ENCODE measurements at regions not wholly inside any gene's neighbourhood (a gene's known extent, or its start where the extent isn't known, plus 50 kb on each side); places are given as distances from the start of the nearest gene placed in this dataset.
"Not testable (repeated sequence)": the region's sequence is repeated elsewhere in the genome, so short reads cannot be mapped to it uniquely, and the experiment has no call there.

DNA sequence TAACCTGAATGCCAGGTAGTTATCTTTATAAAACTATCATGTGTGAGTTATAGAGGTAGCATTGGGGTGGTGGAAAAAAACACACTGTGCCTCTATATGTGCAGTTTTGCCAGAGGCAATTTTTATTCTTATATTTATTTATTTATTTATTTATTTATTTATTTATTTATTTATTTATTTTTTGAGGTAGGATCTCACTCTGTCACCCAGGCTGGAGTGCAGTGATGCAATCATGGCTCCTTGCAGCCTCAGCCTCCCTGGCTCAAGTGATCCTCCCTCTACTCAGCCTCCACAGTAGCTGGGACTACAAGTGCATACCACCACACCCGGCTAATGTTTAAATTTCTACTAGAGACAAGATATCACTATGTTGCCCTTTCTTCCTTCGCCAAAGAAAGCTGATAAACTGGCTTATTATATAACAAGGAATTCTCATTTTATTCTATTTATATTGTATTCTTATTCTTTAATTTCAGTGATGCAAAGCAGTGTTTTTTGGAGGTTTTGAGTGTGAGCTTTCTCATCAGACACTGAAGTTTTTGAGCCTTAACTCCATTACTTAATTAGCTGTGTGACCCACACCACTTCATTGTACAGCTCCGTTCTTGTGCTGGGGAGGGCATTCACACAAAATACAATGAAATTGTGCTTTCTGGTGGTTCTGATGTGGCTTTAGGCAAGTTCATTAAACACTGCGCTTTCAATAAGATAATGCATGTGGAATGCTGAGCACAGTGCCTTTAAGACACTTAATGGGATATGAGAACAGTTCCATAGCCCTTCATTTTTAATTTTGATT lies 102.9 kb upstream of the TPTE start:
- H3K4me1 ChIP-seq (ENCODE audit: control insufficient read depth, insufficient read depth, low read length); H3K27ac ChIP-seq (ENCODE audit: extremely low read depth, low read depth, low read length); H3K9me3 ChIP-seq (ENCODE audit: control insufficient read depth, insufficient read depth, low read depth, low read length); POLR2A ChIA-PET; H3K4me3 ChIP-seq (ENCODE audit: low read depth, low read length); H3K36me3 ChIP-seq (ENCODE audit: control insufficient read depth in 2 of 2, insufficient read depth in 1 of 2, low read length in 2 of 2); CTCF ChIA-PET: not testable (repeated sequence)
- TF ChIP-seq ZBTB8A (tag by site-specific recombination; IDR thresholded peaks at IDR 0.05) (peak; percentile 54; the same call in 1 of the 2 replicates), ZNF654 (tag by site-specific recombination; IDR thresholded peaks at IDR 0.05; ENCODE audit: low read depth) (peak; percentile 25), ZNF629 (tag by site-specific recombination; IDR thresholded peaks at IDR 0.05) (peak; percentile 36; the same call in 1 of the 2 replicates), ZNF426 (tag by site-specific recombination; IDR thresholded peaks at IDR 0.05) (peak; percentile 52), ZNF354C (tag by site-specific recombination; IDR thresholded peaks at IDR 0.05; ENCODE audit: borderline replicate concordance, low read depth) (peak; percentile 27; the same call in 1 of the 2 replicates), ZNF560 (tag by site-specific recombination; IDR thresholded peaks at IDR 0.05; ENCODE audit: borderline replicate concordance) (0 out of 2 replicates have a peak, but pooled peaks have one; percentile 40), ZNF140 (tag by site-specific recombination; IDR thresholded peaks at IDR 0.05) (peak; percentile 60; the same call in 1 of the 2 replicates), ZNF394 (tag by site-specific recombination; IDR thresholded peaks at IDR 0.05; ENCODE audit: borderline replicate concordance) (peak; percentile 79; the same call in 1 of the 2 replicates), ZBTB21 (tag by site-specific recombination; IDR thresholded peaks at IDR 0.05) (peak; percentile 47), ZNF623 (tag by site-specific recombination; IDR thresholded peaks at IDR 0.05) (peak; percentile 60), ZNF202 (tag by site-specific recombination; IDR thresholded peaks at IDR 0.05; ENCODE audit: borderline replicate concordance) (peak; percentile 43; the same call in 1 of the 2 replicates), ZNF433 (tag by site-specific recombination; IDR thresholded peaks at IDR 0.05; ENCODE audit: low read depth) (peak; percentile 69; the same call in 1 of the 2 replicates), ZNF555 (tag by site-specific recombination; conservative IDR thresholded peaks at IDR 0.05) (peak; percentile 42), ZNF266 (tag by site-specific recombination; IDR thresholded peaks at IDR 0.05; ENCODE audit: low read depth) (peak; percentile 28; the same call in 1 of the 2 replicates), ZNF664 (tag by site-specific recombination; IDR thresholded peaks at IDR 0.05) (peak; percentile 23; the same call in 1 of the 2 replicates)
- TF ChIP-seq, protein P1, sequence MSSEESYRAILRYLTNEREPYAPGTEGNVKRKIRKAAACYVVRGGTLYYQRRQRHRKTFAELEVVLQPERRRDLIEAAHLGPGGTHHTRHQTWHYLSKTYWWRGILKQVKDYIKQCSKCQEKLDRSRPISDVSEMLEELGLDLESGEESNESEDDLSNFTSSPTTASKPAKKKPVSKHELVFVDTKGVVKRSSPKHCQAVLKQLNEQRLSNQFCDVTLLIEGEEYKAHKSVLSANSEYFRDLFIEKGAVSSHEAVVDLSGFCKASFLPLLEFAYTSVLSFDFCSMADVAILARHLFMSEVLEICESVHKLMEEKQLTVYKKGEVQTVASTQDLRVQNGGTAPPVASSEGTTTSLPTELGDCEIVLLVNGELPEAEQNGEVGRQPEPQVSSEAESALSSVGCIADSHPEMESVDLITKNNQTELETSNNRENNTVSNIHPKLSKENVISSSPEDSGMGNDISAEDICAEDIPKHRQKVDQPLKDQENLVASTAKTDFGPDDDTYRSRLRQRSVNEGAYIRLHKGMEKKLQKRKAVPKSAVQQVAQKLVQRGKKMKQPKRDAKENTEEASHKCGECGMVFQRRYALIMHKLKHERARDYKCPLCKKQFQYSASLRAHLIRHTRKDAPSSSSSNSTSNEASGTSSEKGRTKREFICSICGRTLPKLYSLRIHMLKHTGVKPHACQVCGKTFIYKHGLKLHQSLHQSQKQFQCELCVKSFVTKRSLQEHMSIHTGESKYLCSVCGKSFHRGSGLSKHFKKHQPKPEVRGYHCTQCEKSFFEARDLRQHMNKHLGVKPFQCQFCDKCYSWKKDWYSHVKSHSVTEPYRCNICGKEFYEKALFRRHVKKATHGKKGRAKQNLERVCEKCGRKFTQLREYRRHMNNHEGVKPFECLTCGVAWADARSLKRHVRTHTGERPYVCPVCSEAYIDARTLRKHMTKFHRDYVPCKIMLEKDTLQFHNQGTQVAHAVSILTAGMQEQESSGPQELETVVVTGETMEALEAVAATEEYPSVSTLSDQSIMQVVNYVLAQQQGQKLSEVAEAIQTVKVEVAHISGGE (tag by site-specific recombination; conservative IDR thresholded peaks at IDR 0.05; ENCODE audit: low read depth): peak; percentile 42; the same call in 1 of the 2 replicates
- TF ChIP-seq, protein P2, sequence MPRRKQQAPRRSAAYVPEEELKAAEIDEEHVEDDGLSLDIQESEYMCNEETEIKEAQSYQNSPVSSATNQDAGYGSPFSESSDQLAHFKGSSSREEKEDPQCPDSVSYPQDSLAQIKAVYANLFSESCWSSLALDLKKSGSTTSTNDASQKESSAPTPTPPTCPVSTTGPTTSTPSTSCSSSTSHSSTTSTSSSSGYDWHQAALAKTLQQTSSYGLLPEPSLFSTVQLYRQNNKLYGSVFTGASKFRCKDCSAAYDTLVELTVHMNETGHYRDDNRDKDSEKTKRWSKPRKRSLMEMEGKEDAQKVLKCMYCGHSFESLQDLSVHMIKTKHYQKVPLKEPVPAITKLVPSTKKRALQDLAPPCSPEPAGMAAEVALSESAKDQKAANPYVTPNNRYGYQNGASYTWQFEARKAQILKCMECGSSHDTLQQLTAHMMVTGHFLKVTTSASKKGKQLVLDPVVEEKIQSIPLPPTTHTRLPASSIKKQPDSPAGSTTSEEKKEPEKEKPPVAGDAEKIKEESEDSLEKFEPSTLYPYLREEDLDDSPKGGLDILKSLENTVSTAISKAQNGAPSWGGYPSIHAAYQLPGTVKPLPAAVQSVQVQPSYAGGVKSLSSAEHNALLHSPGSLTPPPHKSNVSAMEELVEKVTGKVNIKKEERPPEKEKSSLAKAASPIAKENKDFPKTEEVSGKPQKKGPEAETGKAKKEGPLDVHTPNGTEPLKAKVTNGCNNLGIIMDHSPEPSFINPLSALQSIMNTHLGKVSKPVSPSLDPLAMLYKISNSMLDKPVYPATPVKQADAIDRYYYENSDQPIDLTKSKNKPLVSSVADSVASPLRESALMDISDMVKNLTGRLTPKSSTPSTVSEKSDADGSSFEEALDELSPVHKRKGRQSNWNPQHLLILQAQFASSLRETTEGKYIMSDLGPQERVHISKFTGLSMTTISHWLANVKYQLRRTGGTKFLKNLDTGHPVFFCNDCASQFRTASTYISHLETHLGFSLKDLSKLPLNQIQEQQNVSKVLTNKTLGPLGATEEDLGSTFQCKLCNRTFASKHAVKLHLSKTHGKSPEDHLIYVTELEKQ (tag by site-specific recombination; IDR thresholded peaks at IDR 0.05; ENCODE audit: borderline replicate concordance): peak; percentile 19; the same call in 1 of the 2 replicates
- TF ChIP-seq, protein P3, sequence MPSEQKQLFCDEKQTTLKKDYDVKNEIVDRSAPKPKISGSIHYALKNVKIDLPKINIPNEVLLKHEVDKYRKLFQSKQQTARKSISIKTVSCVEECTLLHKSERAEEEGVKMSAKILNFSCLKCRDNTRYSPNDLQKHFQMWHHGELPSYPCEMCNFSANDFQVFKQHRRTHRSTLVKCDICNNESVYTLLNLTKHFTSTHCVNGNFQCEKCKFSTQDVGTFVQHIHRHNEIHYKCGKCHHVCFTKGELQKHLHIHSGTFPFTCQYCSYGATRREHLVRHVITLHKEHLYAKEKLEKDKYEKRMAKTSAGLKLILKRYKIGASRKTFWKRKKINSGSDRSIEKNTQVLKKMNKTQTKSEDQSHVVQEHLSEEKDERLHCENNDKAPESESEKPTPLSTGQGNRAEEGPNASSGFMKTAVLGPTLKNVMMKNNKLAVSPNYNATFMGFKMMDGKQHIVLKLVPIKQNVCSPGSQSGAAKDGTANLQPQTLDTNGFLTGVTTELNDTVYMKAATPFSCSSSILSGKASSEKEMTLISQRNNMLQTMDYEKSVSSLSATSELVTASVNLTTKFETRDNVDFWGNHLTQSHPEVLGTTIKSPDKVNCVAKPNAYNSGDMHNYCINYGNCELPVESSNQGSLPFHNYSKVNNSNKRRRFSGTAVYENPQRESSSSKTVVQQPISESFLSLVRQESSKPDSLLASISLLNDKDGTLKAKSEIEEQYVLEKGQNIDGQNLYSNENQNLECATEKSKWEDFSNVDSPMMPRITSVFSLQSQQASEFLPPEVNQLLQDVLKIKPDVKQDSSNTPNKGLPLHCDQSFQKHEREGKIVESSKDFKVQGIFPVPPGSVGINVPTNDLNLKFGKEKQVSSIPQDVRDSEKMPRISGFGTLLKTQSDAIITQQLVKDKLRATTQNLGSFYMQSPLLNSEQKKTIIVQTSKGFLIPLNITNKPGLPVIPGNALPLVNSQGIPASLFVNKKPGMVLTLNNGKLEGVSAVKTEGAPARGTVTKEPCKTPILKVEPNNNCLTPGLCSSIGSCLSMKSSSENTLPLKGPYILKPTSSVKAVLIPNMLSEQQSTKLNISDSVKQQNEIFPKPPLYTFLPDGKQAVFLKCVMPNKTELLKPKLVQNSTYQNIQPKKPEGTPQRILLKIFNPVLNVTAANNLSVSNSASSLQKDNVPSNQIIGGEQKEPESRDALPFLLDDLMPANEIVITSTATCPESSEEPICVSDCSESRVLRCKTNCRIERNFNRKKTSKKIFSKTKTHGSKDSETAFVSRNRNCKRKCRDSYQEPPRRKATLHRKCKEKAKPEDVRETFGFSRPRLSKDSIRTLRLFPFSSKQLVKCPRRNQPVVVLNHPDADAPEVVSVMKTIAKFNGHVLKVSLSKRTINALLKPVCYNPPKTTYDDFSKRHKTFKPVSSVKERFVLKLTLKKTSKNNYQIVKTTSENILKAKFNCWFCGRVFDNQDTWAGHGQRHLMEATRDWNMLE (tag by site-specific recombination; conservative IDR thresholded peaks at IDR 0.05; ENCODE audit: low read depth): peak; percentile 73

DNA sequence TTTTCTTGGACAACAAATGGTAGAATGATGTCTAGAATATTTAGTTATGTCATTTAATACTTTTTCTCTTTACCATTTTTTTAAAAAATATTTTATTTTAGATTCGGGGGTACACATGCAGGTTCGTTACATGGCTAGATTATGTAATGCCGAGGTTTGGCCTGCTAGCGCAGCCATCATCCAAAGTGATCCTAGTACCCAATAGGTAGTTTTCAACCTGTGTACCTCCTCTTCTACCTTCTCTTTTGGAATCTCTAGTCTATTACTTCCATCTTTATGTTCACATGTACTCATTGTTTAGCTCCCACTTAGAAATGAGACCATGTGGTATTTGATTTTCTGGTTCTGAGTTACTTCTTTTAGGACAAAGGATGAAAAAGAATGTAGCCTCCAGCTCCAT lies 100.2 kb upstream of the TPTE start:
- CTCF ChIA-PET; H3K36me3 ChIP-seq (ENCODE audit: control insufficient read depth in 2 of 2, insufficient read depth in 1 of 2, low read length in 2 of 2); POLR2A ChIA-PET; H3K4me1 ChIP-seq (ENCODE audit: control insufficient read depth, insufficient read depth, low read length); H3K27ac ChIP-seq (ENCODE audit: extremely low read depth, low read depth, low read length); H3K4me3 ChIP-seq (ENCODE audit: low read depth, low read length): not testable (repeated sequence)
- peaks cover 10% of the 10 kb centered on the region for H3K9me3 ChIP-seq (ENCODE audit: control insufficient read depth, insufficient read depth, low read depth, low read length)

GRCh38 chr21:10421601-10422000 lies 99.8 kb upstream of the TPTE start:
- CTCF ChIA-PET; H3K27ac ChIP-seq (ENCODE audit: extremely low read depth, low read depth, low read length); H3K4me1 ChIP-seq (ENCODE audit: control insufficient read depth, insufficient read depth, low read length); POLR2A ChIA-PET; H3K36me3 ChIP-seq (ENCODE audit: control insufficient read depth in 2 of 2, insufficient read depth in 1 of 2, low read length in 2 of 2); H3K4me3 ChIP-seq (ENCODE audit: low read depth, low read length): not testable (repeated sequence)
- H3K9me3 ChIP-seq (ENCODE audit: control insufficient read depth, insufficient read depth, low read depth, low read length): peaks cover 10% of the 10 kb centered on the region
